ENCODE measurements at regions not wholly inside any gene's neighbourhood (a gene's known extent, or its start where the extent isn't known, plus 50 kb on each side); places are given as distances from the start of the nearest gene placed in this dataset.
A peak's percentile ranks its signal among the peaks of the same experiment; 100 is the strongest.

GRCh38 chr20:58130581-58130980 lies 97.9 kb downstream of the ANKRD60 start:
- ChIA-PET POLR2A (ENCODE audit: partially characterized antibody) (no interaction called here), CTCF (ENCODE audit: partially characterized antibody) (interaction anchor here (0.9 kb wide), 1 partner anchor 14 kb away, joined by 3 read pairs; no protein-coding TSS in a partner anchor)
- Mint-ChIP-seq H3K27me3 (peaks cover 34 to 52% of the 10 kb centered on the region in 2 donors), H3K4me1 (peaks cover 5 to 20% (median 10%) of the 10 kb centered on the region in 4 donors), H3K36me3 (no peaks in the 10 kb centered on the region), H3K27ac (no peak overlapping the region), H3K9me3 (peaks cover 0 to 13% (median 2%) of the 10 kb centered on the region in 8 donors), H3K4me3 (no peak overlapping the region)
- Histone ChIP-seq H3K4me3 (ENCODE audit: low read length in 2 of 2) (no peak overlapping the region), H3K27ac (ENCODE audit: low read depth, low read length) (no peak overlapping the region), H3K27me3 (ENCODE audit: insufficient read depth, low read length) (peaks cover 17% of the 10 kb centered on the region), H3K36me3 (ENCODE audit: insufficient read depth, low read length) (no peaks in the 10 kb centered on the region), H3K9me3 (ENCODE audit: control insufficient read depth in 1 of 2, low read length in 2 of 2) (no peaks in the 10 kb centered on the region), H3K4me1 (ENCODE audit: insufficient read depth, low read length) (peaks cover 5% of the 10 kb centered on the region)
- DNase-seq = no peak
- intact Hi-C loops (cut with micrococcal nuclease) = no loop called here

GRCh38 chr20:58130156-58130555 lies 98.3 kb downstream of the ANKRD60 start:
- Mint-ChIP-seq H3K36me3 (no peaks in the 10 kb centered on the region), H3K4me3 (no peak overlapping the region), H3K27me3 (peaks cover 33 to 50% of the 10 kb centered on the region in 2 donors), H3K27ac (no peak overlapping the region), H3K4me1 (peaks cover 5 to 20% (median 9%) of the 10 kb centered on the region in 4 donors), H3K9me3 (peaks cover 0 to 17% (median 2%) of the 10 kb centered on the region in 8 donors)
- Histone ChIP-seq H3K36me3 (ENCODE audit: insufficient read depth, low read length) (no peaks in the 10 kb centered on the region), H3K4me3 (ENCODE audit: low read length in 2 of 2) (no peak overlapping the region), H3K27ac (ENCODE audit: low read depth, low read length) (no peak overlapping the region), H3K27me3 (ENCODE audit: insufficient read depth, low read length) (peaks cover 17% of the 10 kb centered on the region), H3K4me1 (ENCODE audit: insufficient read depth, low read length) (peaks cover 5% of the 10 kb centered on the region), H3K9me3 (ENCODE audit: control insufficient read depth in 1 of 2, low read length in 2 of 2) (no peaks in the 10 kb centered on the region)
- ChIA-PET POLR2A (ENCODE audit: partially characterized antibody) (no interaction called here), CTCF (ENCODE audit: partially characterized antibody) (interaction anchor here (0.9 kb wide), 1 partner anchor 14 kb away, joined by 3 read pairs; no protein-coding TSS in a partner anchor)
- DNase-seq = no peak
- intact Hi-C loops (cut with micrococcal nuclease) = no loop called here

GRCh38 chr20:58129721-58130151 lies 98.7 kb downstream of the ANKRD60 start:
- POLR2A ChIA-PET (ENCODE audit: partially characterized antibody) = no interaction called here
- intact Hi-C loops (cut with micrococcal nuclease) = no loop called here
- Mint-ChIP-seq H3K27ac (no peak overlapping the region), H3K36me3 (no peaks in the 10 kb centered on the region), H3K9me3 (peaks cover 0 to 21% (median 4%) of the 10 kb centered on the region in 8 donors), H3K27me3 (peaks cover 29 to 47% of the 10 kb centered on the region in 2 donors), H3K4me3 (no peak overlapping the region), H3K4me1 (peaks cover 3 to 20% (median 8%) of the 10 kb centered on the region in 4 donors)
- H3K4me1 ChIP-seq (ENCODE audit: insufficient read depth, low read length) = peaks cover 5% of the 10 kb centered on the region
- no peaks in the 10 kb centered on the region for H3K36me3 ChIP-seq (ENCODE audit: insufficient read depth, low read length)
- H3K27me3 ChIP-seq (ENCODE audit: insufficient read depth, low read length) = peaks cover 17% of the 10 kb centered on the region
- no peak overlapping the region for H3K4me3 ChIP-seq (ENCODE audit: low read length in 2 of 2)
- no peaks in the 10 kb centered on the region for H3K9me3 ChIP-seq (ENCODE audit: control insufficient read depth in 1 of 2, low read length in 2 of 2)
- H3K27ac ChIP-seq (ENCODE audit: low read depth, low read length) = no peak overlapping the region
- DNase-seq = no peak
- CTCF ChIA-PET (ENCODE audit: partially characterized antibody) = no interaction called here

GRCh38 chr20:58128635-58129625 lies 99.5 kb downstream of the ANKRD60 start:
- no peak for DNase-seq
- H3K4me1 Mint-ChIP-seq = peaks cover 3 to 20% (median 8%) of the 10 kb centered on the region in 4 donors
- no peaks in the 10 kb centered on the region for H3K36me3 Mint-ChIP-seq
- H3K27me3 Mint-ChIP-seq = peaks cover 27 to 43% of the 10 kb centered on the region in 2 donors
- H3K4me3 Mint-ChIP-seq = no peak overlapping the region
- H3K27ac Mint-ChIP-seq = peak overlapping the region in 1 of 7 donors; percentile 19
- H3K36me3 ChIP-seq (ENCODE audit: insufficient read depth, low read length) = no peaks in the 10 kb centered on the region
- CTCF ChIA-PET (ENCODE audit: partially characterized antibody) = no interaction called here
- intact Hi-C loops (cut with micrococcal nuclease) = no loop called here
- peaks cover 0 to 28% (median 10%) of the 10 kb centered on the region in 8 donors for H3K9me3 Mint-ChIP-seq
- peaks cover 5% of the 10 kb centered on the region for H3K4me1 ChIP-seq (ENCODE audit: insufficient read depth, low read length)
- H3K4me3 ChIP-seq (ENCODE audit: low read length in 2 of 2) = no peak overlapping the region
- POLR2A ChIA-PET (ENCODE audit: partially characterized antibody) = no interaction called here
- H3K9me3 ChIP-seq (ENCODE audit: control insufficient read depth in 1 of 2, low read length in 2 of 2) = no peaks in the 10 kb centered on the region
- no peak overlapping the region for H3K27ac ChIP-seq (ENCODE audit: low read depth, low read length)
- peaks cover 17% of the 10 kb centered on the region for H3K27me3 ChIP-seq (ENCODE audit: insufficient read depth, low read length)

- Mint-ChIP-seq H3K4me1 (peaks cover 3 to 20% (median 8%) of the 10 kb centered on the region in 4 donors), H3K27ac (no peak overlapping the region), H3K36me3 (no peaks in the 10 kb centered on the region), H3K9me3 (peaks cover 0 to 31% (median 13%) of the 10 kb centered on the region in 8 donors), H3K4me3 (no peak overlapping the region), H3K27me3 (peaks cover 21 to 38% of the 10 kb centered on the region in 2 donors)
- Histone ChIP-seq H3K4me1 (ENCODE audit: insufficient read depth, low read length) (peaks cover 5% of the 10 kb centered on the region), H3K27ac (ENCODE audit: low read depth, low read length) (no peak overlapping the region), H3K36me3 (ENCODE audit: insufficient read depth, low read length) (no peaks in the 10 kb centered on the region), H3K9me3 (ENCODE audit: control insufficient read depth in 1 of 2, low read length in 2 of 2) (no peaks in the 10 kb centered on the region), H3K27me3 (ENCODE audit: insufficient read depth, low read length) (peaks cover 10% of the 10 kb centered on the region), H3K4me3 (ENCODE audit: low read length in 2 of 2) (no peak overlapping the region)
- intact Hi-C loops (cut with micrococcal nuclease) = no loop called here
- ChIA-PET CTCF (ENCODE audit: partially characterized antibody) (interaction anchor here (1.0 kb wide), 1 partner anchor 40 kb away, joined by 3 read pairs; no protein-coding TSS in a partner anchor), POLR2A (ENCODE audit: partially characterized antibody) (no interaction called here)
- DNase-seq = no peak
Observed at GRCh38 chr20:58127701-58128111, 100.7 kb downstream of the ANKRD60 start.

- Histone ChIP-seq H3K4me3 (ENCODE audit: low read length in 2 of 2) (no peak overlapping the region), H3K36me3 (ENCODE audit: insufficient read depth, low read length) (no peaks in the 10 kb centered on the region), H3K4me1 (ENCODE audit: insufficient read depth, low read length) (no peaks in the 10 kb centered on the region), H3K27me3 (ENCODE audit: insufficient read depth, low read length) (peaks cover 7% of the 10 kb centered on the region), H3K9me3 (ENCODE audit: control insufficient read depth in 1 of 2, low read length in 2 of 2) (no peaks in the 10 kb centered on the region), H3K27ac (ENCODE audit: low read depth, low read length) (no peak overlapping the region)
- peaks cover 16 to 28% of the 10 kb centered on the region in 2 donors for H3K27me3 Mint-ChIP-seq
- no peak overlapping the region for H3K4me3 Mint-ChIP-seq
- intact Hi-C loops (cut with micrococcal nuclease) = no loop called here
- peaks cover 0 to 31% (median 13%) of the 10 kb centered on the region in 8 donors for H3K9me3 Mint-ChIP-seq
- H3K27ac Mint-ChIP-seq = no peak overlapping the region
- no peaks in the 10 kb centered on the region for H3K36me3 Mint-ChIP-seq
- peaks cover 0 to 9% (median 3%) of the 10 kb centered on the region in 4 donors for H3K4me1 Mint-ChIP-seq
- DNase-seq = no peak
- ChIA-PET CTCF (ENCODE audit: partially characterized antibody) (no interaction called here), POLR2A (ENCODE audit: partially characterized antibody) (no interaction called here)
Observed at GRCh38 chr20:58125726-58126125, 102.7 kb downstream of the ANKRD60 start.

GRCh38 chr20:58117944-58118343 lies 110.5 kb downstream of the ANKRD60 start:
- Mint-ChIP-seq H3K9me3 (peaks cover 0 to 21% (median 16%) of the 10 kb centered on the region in 8 donors), H3K4me1 (no peaks in the 10 kb centered on the region), H3K4me3 (no peak overlapping the region), H3K27me3 (peaks cover 21 to 33% of the 10 kb centered on the region in 2 donors), H3K36me3 (peaks cover 0 to 4% of the 10 kb centered on the region in 2 donors), H3K27ac (no peak overlapping the region)
- no peak for DNase-seq
- CTCF ChIA-PET (ENCODE audit: partially characterized antibody) = no interaction called here
- Histone ChIP-seq H3K36me3 (ENCODE audit: insufficient read depth, low read length) (no peaks in the 10 kb centered on the region), H3K27me3 (ENCODE audit: insufficient read depth, low read length) (no peaks in the 10 kb centered on the region), H3K9me3 (ENCODE audit: control insufficient read depth in 1 of 2, low read length in 2 of 2) (no peaks in the 10 kb centered on the region), H3K27ac (ENCODE audit: low read depth, low read length) (no peak overlapping the region), H3K4me1 (ENCODE audit: insufficient read depth, low read length) (no peaks in the 10 kb centered on the region), H3K4me3 (ENCODE audit: low read length in 2 of 2) (no peak overlapping the region)
- intact Hi-C loops (cut with micrococcal nuclease) = no loop called here
- POLR2A ChIA-PET (ENCODE audit: partially characterized antibody) = no interaction called here
